ENCODE measurements at regions not wholly inside any gene's neighbourhood (a gene's known extent, or its start where the extent isn't known, plus 50 kb on each side); places are given as distances from the start of the nearest gene placed in this dataset.

- TF ChIP-seq ZNF462 (CRISPR knock-in tag; IDR thresholded peaks at IDR 0.05): no peak
- TF ChIP-seq JUNB (IDR thresholded peaks at IDR 0.05; ENCODE audit: unreplicated experiment): no peak
These were observed 713.5 kb downstream of the SORCS1 start (continued) for GRCh38 chr10:106450966-106451365.

GRCh38 chr10:106446920-106447319 lies 717.6 kb downstream of the SORCS1 start:
- no peaks in the 10 kb centered on the region for H4K20me1 ChIP-seq (replicated peaks; ENCODE audit: insufficient read depth)
- H3F3A ChIP-seq (replicated peaks; ENCODE audit: low read depth): no peaks in the 10 kb centered on the region
- no peaks in the 10 kb centered on the region for H3K9me2 ChIP-seq (ENCODE audit: insufficient read depth)
- H3K36me3 ChIP-seq (ENCODE audit: insufficient read depth): no peaks in the 10 kb centered on the region
- no peak overlapping the region for H2AFZ ChIP-seq
- DNase-seq (ENCODE audit: low spot score) (no peak), ATAC-seq (no peak)
- no peaks in the 10 kb centered on the region for H3K36me3 Mint-ChIP-seq (ENCODE audit: low read depth)
- no peaks in the 10 kb centered on the region for H3K9me3 Mint-ChIP-seq
- no peak overlapping the region for H3K4me2 ChIP-seq
- peaks cover 4% of the 10 kb centered on the region for H3K27me3 Mint-ChIP-seq (ENCODE audit: insufficient read depth, low read depth, poor library complexity)
- H3K27ac ChIP-seq (ENCODE audit: low read depth): no peak overlapping the region
- no peak overlapping the region for H3K4me3 Mint-ChIP-seq
- no peaks in the 10 kb centered on the region for H3K79me2 ChIP-seq (replicated peaks; ENCODE audit: insufficient read depth)
- H3K27me3 ChIP-seq (ENCODE audit: insufficient read depth): no peaks in the 10 kb centered on the region
- H3K4me1 Mint-ChIP-seq: no peaks in the 10 kb centered on the region
- H3K4me1 ChIP-seq (ENCODE audit: insufficient read depth): no peaks in the 10 kb centered on the region
- H3K4me3 ChIP-seq: no peak overlapping the region
- H3K27ac Mint-ChIP-seq: no peak overlapping the region
- no peak for TF ChIP-seq EZH2 (IDR thresholded peaks at IDR 0.05; ENCODE audit: low read depth, unreplicated experiment)
- TF ChIP-seq ZNF331 (CRISPR knock-in tag; IDR thresholded peaks at IDR 0.05; ENCODE audit: low read depth): no peak
- TF ChIP-seq NANOG (IDR thresholded peaks at IDR 0.05; ENCODE audit: borderline replicate concordance): no peak
- no peak for TF ChIP-seq CTCF (conservative IDR thresholded peaks at IDR 0.05; ENCODE audit: low read depth in 2 of 2)
- TF ChIP-seq JUNB (IDR thresholded peaks at IDR 0.05; ENCODE audit: unreplicated experiment): no peak
- TF ChIP-seq EZH2phosphoT487 (IDR thresholded peaks at IDR 0.05; ENCODE audit: unreplicated experiment): no peak
- no peak for TF ChIP-seq ZNF114 (CRISPR knock-in tag; IDR thresholded peaks at IDR 0.05)
- no peak for TF ChIP-seq REST (IDR thresholded peaks at IDR 0.05; ENCODE audit: unreplicated experiment)

Measured in GM23338 (cell line).